ENCODE measurements at regions not wholly inside any gene's neighbourhood (a gene's known extent, or its start where the extent isn't known, plus 50 kb on each side); places are given as distances from the start of the nearest gene placed in this dataset.

DNA sequence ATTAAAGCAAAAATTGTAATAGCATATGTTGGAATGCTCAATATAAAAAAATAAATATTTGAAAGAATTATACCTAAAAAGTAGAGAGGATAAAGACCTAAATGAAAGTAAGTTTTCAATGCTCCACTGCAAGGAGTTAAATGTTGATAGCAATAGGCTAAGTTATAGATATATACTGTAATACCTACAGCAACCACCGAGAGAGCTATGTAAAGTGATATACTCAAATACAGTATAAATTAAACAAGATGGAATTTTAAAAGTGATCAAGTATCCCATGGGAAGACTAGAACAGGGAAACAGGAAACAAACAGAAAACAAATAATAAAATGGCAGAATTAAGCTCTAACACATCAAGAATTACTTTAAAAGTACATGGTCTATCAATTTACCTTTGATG, 73.9 kb downstream of the CASP3 start:
- H3K4me1 Mint-ChIP-seq (ENCODE audit: low read depth) = peaks cover 19% of the 10 kb centered on the region
- peaks cover 4% of the 10 kb centered on the region for H3K36me3 Mint-ChIP-seq (ENCODE audit: low read depth)
- H3K27ac Mint-ChIP-seq = peak overlapping the region; percentile 55
- intact Hi-C loops (cut with micrococcal nuclease) = loop anchor here (1.0 to 2.0 kb wide), 9 partner anchors 8 to 338 kb away; partner anchors contain the start of genes CASP3 and PRIMPOL
- H3K9me3 Mint-ChIP-seq = peaks cover 19% of the 10 kb centered on the region
- no peaks in the 10 kb centered on the region for H3K27me3 Mint-ChIP-seq (ENCODE audit: insufficient read depth)
- no peak overlapping the region for H3K4me3 Mint-ChIP-seq
- DNase-seq (ENCODE audit: low spot score) = no peak

DNA sequence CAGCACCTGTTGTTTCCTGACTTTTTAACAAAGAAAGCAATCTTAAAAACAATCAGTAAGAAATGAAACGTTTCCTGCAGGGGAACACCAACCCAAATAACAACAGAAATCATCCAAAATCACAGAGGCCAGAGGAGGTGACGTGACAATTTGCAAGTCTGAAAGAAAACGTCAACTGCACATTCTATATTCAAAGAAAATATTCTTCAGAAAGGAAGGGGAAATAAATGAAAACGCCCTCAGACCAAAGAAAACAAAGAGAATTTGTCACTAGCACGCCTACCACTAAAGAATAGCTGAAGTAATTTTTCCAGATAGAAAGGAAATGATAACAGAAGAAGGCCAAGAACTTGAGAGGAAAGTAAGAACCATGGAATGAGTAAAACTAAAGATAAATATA, 74.4 kb downstream of the CASP3 start:
- no peak overlapping the region for H3K4me3 Mint-ChIP-seq
- no peaks in the 10 kb centered on the region for H3K27me3 Mint-ChIP-seq (ENCODE audit: insufficient read depth)
- peaks cover 14% of the 10 kb centered on the region for H3K9me3 Mint-ChIP-seq
- peaks cover 3% of the 10 kb centered on the region for H3K36me3 Mint-ChIP-seq (ENCODE audit: low read depth)
- DNase-seq (ENCODE audit: low spot score) = no peak
- intact Hi-C loops (cut with micrococcal nuclease) = loop anchor here (1.0 to 2.0 kb wide), 9 partner anchors 8 to 338 kb away; partner anchors contain the start of genes CASP3 and PRIMPOL
- peaks cover 19% of the 10 kb centered on the region for H3K4me1 Mint-ChIP-seq (ENCODE audit: low read depth)
- H3K27ac Mint-ChIP-seq = peak overlapping the region; percentile 76

DNA sequence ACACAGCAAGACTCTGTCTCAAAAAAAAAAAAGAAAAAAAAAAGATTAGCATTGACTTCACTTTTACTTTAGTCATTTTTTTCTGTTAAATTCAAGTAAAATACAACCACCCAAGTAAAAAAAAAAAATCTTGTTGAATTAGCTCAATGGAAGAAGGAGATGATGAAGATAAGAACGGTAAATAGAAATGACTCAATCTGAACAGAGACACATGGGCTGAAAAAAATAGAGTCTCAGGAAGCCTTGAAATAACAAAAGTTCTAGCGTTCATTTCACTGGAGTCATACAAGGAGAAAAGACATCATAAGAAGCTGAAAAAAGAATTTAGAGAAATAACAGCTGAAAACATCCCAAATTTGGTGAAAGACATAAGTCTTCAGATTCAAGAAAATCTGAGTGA, 75.5 kb downstream of the CASP3 start:
- no peaks in the 10 kb centered on the region for H3K36me3 Mint-ChIP-seq (ENCODE audit: low read depth)
- no peak overlapping the region for H3K4me3 Mint-ChIP-seq
- H3K27ac Mint-ChIP-seq = peak overlapping the region; percentile 90
- intact Hi-C loops (cut with micrococcal nuclease) = loop anchor here (2.0 kb wide), 1 partner anchor 51 kb away; no protein-coding TSS in a partner anchor
- peaks cover 19% of the 10 kb centered on the region for H3K4me1 Mint-ChIP-seq (ENCODE audit: low read depth)
- H3K27me3 Mint-ChIP-seq (ENCODE audit: insufficient read depth) = no peaks in the 10 kb centered on the region
- DNase-seq (ENCODE audit: low spot score) = no peak
- H3K9me3 Mint-ChIP-seq = peaks cover 14% of the 10 kb centered on the region

DNA sequence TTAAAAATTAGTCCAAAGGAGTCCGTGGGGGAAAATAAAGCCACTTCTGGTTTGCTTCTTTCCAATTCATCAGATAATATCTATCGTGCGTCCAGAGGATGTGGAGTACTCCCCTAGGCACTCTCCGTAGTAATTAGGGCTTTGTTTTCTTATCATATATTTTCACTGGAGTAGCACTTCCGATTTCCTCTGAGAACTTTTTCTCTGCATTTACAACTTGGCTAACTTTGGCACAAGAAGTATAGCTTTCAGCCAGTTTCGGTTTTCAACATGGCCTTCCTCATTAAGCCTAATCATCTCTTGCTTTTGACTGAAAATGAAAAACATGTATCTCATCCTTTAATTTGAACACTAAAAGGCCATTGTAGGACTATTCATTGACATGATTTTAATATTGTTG, 80.5 kb downstream of the CASP3 start:
- intact Hi-C loops (cut with micrococcal nuclease) = no loop called here
- no peaks in the 10 kb centered on the region for H3K27me3 Mint-ChIP-seq (ENCODE audit: insufficient read depth)

DNA sequence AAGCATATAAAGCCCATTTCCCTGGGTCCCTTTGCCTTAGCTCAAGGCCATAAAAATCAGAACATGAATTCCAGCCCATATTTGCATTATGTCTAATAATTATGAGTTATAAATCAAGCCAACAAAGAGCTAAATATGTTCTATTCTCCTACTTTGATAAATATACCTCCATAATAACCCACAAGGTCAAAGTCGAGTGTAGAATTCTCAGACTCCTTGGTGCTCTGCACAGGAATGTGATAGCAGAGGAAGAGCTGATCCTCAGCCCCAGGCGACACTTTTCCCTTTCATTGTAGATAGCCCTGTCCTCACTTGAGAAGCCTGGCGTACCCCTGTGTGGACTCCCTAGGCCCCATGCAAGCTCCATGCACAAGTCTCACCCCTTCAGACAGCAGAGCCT, 85.6 kb downstream of the CASP3 start:
- H3K9me3 Mint-ChIP-seq = no peaks in the 10 kb centered on the region
- intact Hi-C loops (cut with micrococcal nuclease) = no loop called here
- H3K27me3 Mint-ChIP-seq (ENCODE audit: insufficient read depth) = no peaks in the 10 kb centered on the region
- H3K27ac Mint-ChIP-seq = no peak overlapping the region
- DNase-seq (ENCODE audit: low spot score) = no peak
- peaks cover 9% of the 10 kb centered on the region for H3K4me1 Mint-ChIP-seq (ENCODE audit: low read depth)
- no peak overlapping the region for H3K4me3 Mint-ChIP-seq
- H3K36me3 Mint-ChIP-seq (ENCODE audit: low read depth) = peaks cover 2% of the 10 kb centered on the region

More for the DNA sequence above, 80.5 kb downstream of the CASP3 start:
- peaks cover 12% of the 10 kb centered on the region for H3K9me3 Mint-ChIP-seq
- H3K4me3 Mint-ChIP-seq = no peak overlapping the region
- H3K27ac Mint-ChIP-seq = no peak overlapping the region
- peaks cover 8% of the 10 kb centered on the region for H3K4me1 Mint-ChIP-seq (ENCODE audit: low read depth)
- no peaks in the 10 kb centered on the region for H3K36me3 Mint-ChIP-seq (ENCODE audit: low read depth)
- DNase-seq (ENCODE audit: low spot score) = no peak

DNA sequence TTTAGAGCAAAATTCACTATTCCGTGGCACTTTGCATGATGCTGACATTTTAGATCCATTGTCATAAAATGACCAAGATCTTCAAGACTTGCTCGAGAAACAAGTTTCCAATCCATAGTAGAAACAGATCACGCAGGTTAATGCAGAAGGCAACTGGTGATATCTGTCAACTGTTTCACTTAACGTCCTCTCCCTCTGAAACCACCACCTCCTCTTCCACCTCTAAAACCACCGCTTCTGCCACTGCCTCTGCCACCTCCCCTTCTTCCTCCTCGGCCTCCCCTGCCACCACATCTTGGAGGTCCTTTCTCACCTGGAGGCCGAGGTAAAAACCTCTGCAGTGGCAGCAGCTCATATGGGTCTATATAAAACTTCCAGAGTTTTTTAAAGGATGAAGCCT, 84.6 kb upstream of the IRF2 start:
- DNase-seq (ENCODE audit: low spot score) = no peak
- Mint-ChIP-seq H3K4me3 (no peak overlapping the region), H3K9me3 (no peaks in the 10 kb centered on the region), H3K36me3 (ENCODE audit: low read depth) (peaks cover 2% of the 10 kb centered on the region), H3K27me3 (ENCODE audit: insufficient read depth) (no peaks in the 10 kb centered on the region), H3K27ac (no peak overlapping the region), H3K4me1 (ENCODE audit: low read depth) (peaks cover 5% of the 10 kb centered on the region)
- intact Hi-C loops (cut with micrococcal nuclease) = no loop called here

DNA sequence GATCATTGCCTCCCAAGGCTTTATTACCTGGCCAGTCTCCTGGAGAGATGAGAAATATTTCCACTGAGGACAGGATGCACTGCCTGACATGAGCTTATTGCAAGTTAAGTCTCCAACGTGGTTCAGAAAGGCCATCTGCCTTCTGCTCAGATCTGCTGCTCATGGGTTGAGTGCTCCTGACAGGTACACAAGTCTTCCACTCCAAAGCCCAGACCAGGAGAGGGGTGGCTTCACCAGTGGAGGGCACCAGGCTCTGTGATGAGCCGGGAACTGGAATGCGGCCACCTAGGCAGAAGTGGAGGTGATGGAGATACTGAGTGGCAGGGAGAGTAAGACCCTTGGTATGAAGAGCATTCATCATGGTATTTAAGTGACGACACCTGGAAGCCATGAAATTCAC, 79.5 kb upstream of the IRF2 start:
- DNase-seq (ENCODE audit: low spot score) = no peak
- H3K27me3 Mint-ChIP-seq (ENCODE audit: insufficient read depth) = no peaks in the 10 kb centered on the region
- no peaks in the 10 kb centered on the region for H3K9me3 Mint-ChIP-seq
- no peaks in the 10 kb centered on the region for H3K36me3 Mint-ChIP-seq (ENCODE audit: low read depth)
- intact Hi-C loops (cut with micrococcal nuclease) = no loop called here
- peaks cover 4% of the 10 kb centered on the region for H3K4me1 Mint-ChIP-seq (ENCODE audit: low read depth)
- H3K27ac Mint-ChIP-seq = no peak overlapping the region
- no peak overlapping the region for H3K4me3 Mint-ChIP-seq

DNA sequence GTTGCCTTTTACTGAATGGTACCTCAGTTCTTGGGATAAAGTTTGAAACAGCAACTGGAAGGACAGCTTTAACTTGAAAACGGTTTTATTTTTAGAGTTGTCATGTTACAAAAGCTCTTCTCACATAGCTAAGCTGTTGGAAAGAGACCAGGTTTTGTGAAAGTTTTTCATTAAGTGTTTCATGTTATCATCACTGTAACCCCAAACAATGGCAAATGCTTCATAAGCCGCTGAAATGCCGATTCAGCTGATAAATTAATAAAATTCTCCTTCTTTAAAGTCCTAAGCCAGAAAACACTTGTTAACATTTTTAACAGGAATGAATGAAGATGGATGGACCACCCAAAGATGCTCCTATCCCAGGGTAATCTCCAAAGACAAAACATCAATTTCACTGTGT, 76.1 kb upstream of the IRF2 start:
- H3K4me1 Mint-ChIP-seq (ENCODE audit: low read depth) = peaks cover 25% of the 10 kb centered on the region
- intact Hi-C loops (cut with micrococcal nuclease) = no loop called here

DNA sequence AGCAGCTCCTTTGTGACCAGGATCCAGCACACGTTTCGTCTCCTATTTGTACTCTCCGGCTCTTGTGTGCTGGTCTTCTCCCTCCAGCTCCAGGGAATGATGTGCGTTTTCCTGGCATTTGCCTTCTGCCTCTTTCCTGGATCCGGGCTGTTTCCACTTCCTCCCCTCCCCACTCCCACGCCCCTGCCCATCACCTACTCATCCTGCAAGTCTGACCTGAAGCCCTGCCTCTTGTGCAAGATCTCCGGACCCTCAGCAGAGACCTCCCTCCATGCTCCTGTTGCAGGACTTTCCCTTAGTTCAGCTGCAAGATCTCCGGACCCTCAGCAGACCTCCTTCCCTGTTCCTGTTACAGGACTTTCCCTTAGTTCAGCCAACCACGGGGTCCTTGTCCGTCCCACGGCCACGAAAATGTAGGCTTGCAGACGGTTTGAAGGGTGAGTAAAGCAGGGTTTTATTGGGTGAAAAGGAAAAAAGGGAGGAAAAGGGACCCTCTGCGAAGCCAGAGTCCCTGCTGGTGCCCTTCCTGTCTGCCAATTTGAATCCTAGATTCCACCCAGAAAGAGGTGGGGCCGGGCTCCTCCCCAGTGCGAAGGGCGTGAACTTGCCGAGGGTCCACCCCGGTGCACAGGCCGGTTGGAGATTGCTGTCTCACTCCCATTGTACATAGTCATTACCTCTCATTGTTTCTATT, 74.4 kb upstream of the IRF2 start:
- peaks cover 27% of the 10 kb centered on the region for H3K4me1 Mint-ChIP-seq (ENCODE audit: low read depth)
- DNase-seq (ENCODE audit: low spot score) = no peak
- no peaks in the 10 kb centered on the region for H3K9me3 Mint-ChIP-seq
- H3K36me3 Mint-ChIP-seq (ENCODE audit: low read depth) = peaks cover 2% of the 10 kb centered on the region
- H3K27ac Mint-ChIP-seq = no peak overlapping the region
- H3K4me3 Mint-ChIP-seq = peak overlapping the region; percentile 37
- intact Hi-C loops (cut with micrococcal nuclease) = no loop called here
- no peaks in the 10 kb centered on the region for H3K27me3 Mint-ChIP-seq (ENCODE audit: insufficient read depth)

More for the DNA sequence above, 76.1 kb upstream of the IRF2 start:
- no peak overlapping the region for H3K4me3 Mint-ChIP-seq
- no peaks in the 10 kb centered on the region for H3K9me3 Mint-ChIP-seq
- no peak overlapping the region for H3K27ac Mint-ChIP-seq
- H3K27me3 Mint-ChIP-seq (ENCODE audit: insufficient read depth) = no peaks in the 10 kb centered on the region
- no peak for DNase-seq (ENCODE audit: low spot score)
- peaks cover 2% of the 10 kb centered on the region for H3K36me3 Mint-ChIP-seq (ENCODE audit: low read depth)

DNA sequence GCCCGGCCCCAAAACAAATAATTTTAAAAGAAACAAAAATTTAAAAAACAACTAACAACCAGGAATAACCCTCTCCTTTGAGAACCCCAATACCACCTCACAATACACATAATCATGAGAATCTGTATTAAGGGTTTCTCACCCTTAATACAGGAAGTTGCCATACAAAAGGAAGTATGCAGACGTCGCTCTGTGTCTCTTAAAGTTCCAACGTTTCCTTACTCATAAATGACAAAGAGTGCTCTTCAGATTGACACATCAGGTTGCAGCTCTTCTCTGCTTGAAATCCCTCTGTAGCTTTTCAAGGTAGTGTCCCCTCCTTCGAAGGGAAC, 73.9 kb upstream of the IRF2 start:
- Mint-ChIP-seq H3K36me3 (ENCODE audit: low read depth) (peaks cover 2% of the 10 kb centered on the region), H3K4me3 (no peak overlapping the region), H3K27me3 (ENCODE audit: insufficient read depth) (no peaks in the 10 kb centered on the region), H3K4me1 (ENCODE audit: low read depth) (peaks cover 27% of the 10 kb centered on the region), H3K27ac (no peak overlapping the region), H3K9me3 (no peaks in the 10 kb centered on the region)
- DNase-seq (ENCODE audit: low spot score) = no peak
- intact Hi-C loops (cut with micrococcal nuclease) = no loop called here

DNA sequence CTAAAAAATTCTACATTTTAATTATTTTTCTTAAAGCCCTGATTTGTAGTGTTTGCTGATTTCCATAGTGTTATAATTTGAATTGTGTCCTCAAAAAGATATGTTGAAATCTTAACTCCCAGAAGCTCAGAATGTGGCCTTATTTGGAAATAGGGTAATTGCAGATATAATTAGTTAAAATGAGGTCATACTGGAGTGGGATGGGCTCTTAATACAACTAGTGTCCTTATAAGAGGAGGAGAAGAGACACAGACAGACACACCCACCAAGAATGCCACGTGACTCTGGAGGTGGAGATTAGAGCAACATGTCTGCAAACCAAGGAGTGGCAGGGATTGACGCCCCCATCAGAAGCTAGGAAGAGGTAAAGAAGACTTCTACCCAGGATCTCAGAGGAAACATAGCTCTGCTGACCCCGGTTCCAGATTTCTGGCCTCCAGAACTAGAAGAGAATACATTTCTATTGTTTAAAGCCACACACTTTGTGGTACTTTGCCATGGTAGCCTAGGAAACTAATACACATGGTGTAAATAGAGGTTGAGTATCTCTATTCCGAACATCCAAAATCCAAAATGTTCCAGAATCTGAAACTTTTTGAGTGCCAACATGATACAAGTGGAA, 70.5 kb upstream of the IRF2 start:
- Mint-ChIP-seq H3K27ac (no peak overlapping the region), H3K27me3 (ENCODE audit: insufficient read depth) (no peaks in the 10 kb centered on the region), H3K36me3 (ENCODE audit: low read depth) (peaks cover 2% of the 10 kb centered on the region), H3K4me1 (ENCODE audit: low read depth) (peaks cover 40% of the 10 kb centered on the region), H3K4me3 (no peak overlapping the region), H3K9me3 (no peaks in the 10 kb centered on the region)
- intact Hi-C loops (cut with micrococcal nuclease) = no loop called here
- no peak for DNase-seq (ENCODE audit: low spot score)

DNA sequence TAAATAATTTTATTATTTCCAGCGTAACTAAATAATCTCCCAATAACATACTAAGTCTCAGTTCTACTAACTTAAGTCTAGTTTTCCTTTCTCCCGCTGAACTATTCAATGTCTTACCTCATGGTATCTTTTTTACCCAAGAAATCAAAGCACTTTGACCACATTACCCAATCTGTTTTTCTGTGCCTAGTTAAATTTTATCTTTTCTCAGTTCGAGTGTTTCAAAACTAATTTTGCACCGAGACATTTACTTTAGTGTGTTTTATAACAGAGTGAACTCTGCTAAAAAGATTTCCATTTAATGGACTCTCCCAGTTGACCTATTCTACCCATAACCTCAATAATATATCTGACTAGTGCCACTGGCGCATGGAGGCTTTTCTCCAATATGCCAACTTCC, 67.6 kb upstream of the IRF2 start:
- H3K36me3 Mint-ChIP-seq (ENCODE audit: low read depth) = peaks cover 2% of the 10 kb centered on the region
- no peak overlapping the region for H3K27ac Mint-ChIP-seq
- H3K4me3 Mint-ChIP-seq = no peak overlapping the region
- no peaks in the 10 kb centered on the region for H3K9me3 Mint-ChIP-seq
- peaks cover 39% of the 10 kb centered on the region for H3K4me1 Mint-ChIP-seq (ENCODE audit: low read depth)
- DNase-seq (ENCODE audit: low spot score) = no peak
- intact Hi-C loops (cut with micrococcal nuclease) = no loop called here
- H3K27me3 Mint-ChIP-seq (ENCODE audit: insufficient read depth) = no peaks in the 10 kb centered on the region

DNA sequence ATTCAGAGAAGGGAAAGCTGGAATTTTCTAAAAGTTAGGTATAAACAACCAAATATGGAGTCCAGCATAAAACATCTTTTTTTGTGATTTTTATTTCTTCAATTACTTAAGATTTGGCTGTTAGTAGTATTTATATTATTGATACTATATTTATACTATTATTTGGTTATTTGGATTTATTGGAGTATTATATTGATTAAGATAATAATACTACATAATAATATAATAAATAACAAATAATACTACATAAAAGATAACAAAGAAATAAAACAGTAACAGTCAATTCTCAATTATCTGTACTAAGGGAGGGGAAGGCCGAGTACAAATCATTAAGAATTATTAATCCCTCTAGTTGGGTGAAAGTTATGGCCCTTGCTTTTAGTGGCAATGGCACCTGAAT, 66.0 kb upstream of the IRF2 start:
- no peaks in the 10 kb centered on the region for H3K36me3 Mint-ChIP-seq (ENCODE audit: low read depth)

More for the DNA sequence above, 66.0 kb upstream of the IRF2 start:
- intact Hi-C loops (cut with micrococcal nuclease) = no loop called here
- no peak for DNase-seq (ENCODE audit: low spot score)
- Mint-ChIP-seq H3K27me3 (ENCODE audit: insufficient read depth) (no peaks in the 10 kb centered on the region), H3K4me3 (no peak overlapping the region), H3K9me3 (no peaks in the 10 kb centered on the region), H3K4me1 (ENCODE audit: low read depth) (peaks cover 48% of the 10 kb centered on the region), H3K27ac (no peak overlapping the region)
